ENCODE measurements at regions not wholly inside any gene's neighbourhood (a gene's known extent, or its start where the extent isn't known, plus 50 kb on each side); places are given as distances from the start of the nearest gene placed in this dataset.
"Not testable (repeated sequence)": the region's sequence is repeated elsewhere in the genome, so short reads cannot be mapped to it uniquely, and the experiment has no call there.

DNA sequence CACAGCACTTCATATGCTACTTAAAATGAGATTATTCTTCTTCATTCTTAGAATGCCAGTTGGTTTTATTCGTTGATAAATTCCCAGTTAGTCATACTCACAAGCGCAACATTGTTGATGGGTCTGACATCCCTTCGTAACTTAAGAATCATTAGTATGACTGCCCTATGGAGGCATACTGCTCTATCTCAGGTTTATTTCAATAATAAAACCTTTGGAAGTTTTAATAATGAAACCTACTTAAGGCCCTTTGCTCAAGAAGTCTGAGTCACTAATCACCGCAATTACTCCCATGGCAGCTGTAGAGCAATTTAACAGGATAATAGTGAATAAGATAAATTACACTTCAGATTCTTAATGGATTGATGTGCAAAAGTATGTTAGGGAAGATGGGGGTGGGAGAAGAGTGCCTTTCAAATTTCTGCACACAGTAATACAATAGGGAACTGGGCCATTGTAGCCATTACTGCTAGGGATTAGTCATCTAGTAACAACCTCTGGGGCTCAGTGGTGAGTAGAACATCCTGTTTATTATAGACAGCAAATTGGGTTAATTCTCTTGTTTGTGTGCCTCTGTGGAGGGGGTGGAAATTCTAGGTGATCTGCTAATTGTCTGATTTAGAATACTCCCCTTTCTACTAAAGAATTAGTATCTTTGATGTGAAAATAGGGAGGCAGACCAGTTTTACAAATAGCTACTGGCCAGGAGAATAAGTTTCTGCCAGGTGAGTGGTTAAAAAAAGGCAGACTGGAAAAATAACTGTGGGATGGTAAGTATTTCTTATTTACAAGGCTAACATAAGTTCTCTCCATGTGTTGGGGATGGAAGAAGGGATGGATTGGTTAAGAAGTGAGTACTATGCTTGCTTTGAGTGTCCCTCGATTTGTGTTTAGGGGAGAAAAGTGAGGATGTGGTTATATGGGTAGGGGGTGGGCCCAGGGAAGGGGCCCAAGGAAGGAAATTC lies 74.5 kb upstream of the VKORC1L1 start:
- DNase-seq (ENCODE audit: low read depth, low spot score) = peak; percentile 78

DNA sequence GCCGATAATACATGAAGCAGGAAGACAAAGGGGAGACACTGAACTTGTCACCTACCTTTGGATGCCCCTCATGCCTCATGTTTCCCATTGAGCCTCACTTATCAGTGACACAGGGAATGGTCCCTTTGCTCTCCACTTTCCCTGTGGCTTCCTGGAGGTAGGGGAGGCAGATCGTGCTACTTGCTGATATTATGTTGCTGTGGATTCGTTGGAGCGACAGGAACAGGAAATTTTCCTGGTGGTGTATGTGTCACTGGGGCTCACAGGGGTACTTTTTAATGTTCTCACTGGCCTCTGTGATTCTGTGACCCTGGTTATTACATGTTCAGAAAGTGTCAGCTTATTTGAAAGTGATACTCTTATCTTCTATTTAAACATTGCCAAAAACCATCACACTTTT lies 72.7 kb upstream of the VKORC1L1 start:
- DNase-seq (ENCODE audit: low read depth, low spot score) = not testable (repeated sequence)

- no peak for DNase-seq (ENCODE audit: low read depth, low spot score)
These were observed 72.0 kb upstream of the VKORC1L1 start for GRCh38 chr7:65800890-65801341.

DNA sequence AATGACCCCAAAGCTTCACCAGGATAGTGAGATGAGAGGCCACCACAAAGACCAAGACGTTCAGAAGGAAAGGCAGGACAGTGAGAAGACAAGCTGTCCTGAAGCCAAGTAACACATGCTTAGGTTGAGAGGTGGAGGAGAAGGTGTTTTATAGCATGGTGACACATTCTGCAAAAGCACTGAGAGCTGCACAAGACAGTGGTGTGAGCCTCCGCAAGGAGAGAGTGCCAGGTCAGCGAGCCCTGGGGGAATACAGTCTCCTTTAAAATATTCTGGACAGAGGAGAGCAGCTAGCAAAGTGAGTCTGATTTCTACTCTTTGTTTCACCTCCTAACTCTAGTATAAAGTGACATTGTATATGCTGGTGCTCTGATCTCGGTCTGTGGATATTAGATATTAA lies 68.0 kb upstream of the VKORC1L1 start:
- no peak for DNase-seq (ENCODE audit: low read depth, low spot score)

DNA sequence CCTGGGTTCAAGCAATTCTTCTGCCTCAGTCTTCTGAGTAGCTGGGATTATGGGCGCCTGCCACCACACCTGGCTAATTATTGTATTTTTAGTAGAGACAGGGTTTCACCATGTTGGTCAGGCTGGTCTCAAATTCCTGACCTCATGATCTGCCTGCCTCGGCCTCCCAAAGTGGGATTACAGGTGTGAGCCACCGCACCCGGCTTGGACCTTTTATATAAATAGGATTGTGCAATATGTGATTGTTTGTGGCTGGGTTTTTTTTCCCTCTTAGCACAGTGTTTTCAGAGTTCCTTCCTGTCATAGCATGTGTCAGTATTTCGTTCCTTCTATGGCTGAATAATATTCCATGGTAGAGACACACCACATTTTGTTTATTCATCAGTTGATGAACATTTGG lies 65.8 kb upstream of the VKORC1L1 start:
- not testable (repeated sequence) for DNase-seq (ENCODE audit: low read depth, low spot score)

GRCh38 chr7:65809259-65809981 lies 63.5 kb upstream of the VKORC1L1 start:
- no peak for DNase-seq (ENCODE audit: low read depth, low spot score)

DNA sequence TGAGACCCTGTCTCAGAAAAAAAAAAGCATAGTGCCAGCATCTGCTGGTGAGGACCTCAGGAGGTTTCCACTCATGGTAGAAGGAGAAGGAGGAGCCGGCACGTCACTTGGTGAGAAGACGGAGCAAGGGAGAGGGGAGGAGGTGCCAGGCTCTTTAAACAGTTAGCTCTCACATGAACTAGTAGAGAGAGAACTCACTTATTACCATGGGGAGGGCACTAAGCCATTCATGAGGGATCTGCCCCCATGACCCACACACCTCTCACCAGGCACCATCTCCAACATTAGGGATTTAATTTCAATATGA lies 62.9 kb upstream of the VKORC1L1 start:
- DNase-seq (ENCODE audit: low read depth, low spot score) = no peak

- peak; percentile 45 for DNase-seq (ENCODE audit: low read depth, low spot score)
These were observed 60.6 kb upstream of the VKORC1L1 start for GRCh38 chr7:65812281-65812680.

DNA sequence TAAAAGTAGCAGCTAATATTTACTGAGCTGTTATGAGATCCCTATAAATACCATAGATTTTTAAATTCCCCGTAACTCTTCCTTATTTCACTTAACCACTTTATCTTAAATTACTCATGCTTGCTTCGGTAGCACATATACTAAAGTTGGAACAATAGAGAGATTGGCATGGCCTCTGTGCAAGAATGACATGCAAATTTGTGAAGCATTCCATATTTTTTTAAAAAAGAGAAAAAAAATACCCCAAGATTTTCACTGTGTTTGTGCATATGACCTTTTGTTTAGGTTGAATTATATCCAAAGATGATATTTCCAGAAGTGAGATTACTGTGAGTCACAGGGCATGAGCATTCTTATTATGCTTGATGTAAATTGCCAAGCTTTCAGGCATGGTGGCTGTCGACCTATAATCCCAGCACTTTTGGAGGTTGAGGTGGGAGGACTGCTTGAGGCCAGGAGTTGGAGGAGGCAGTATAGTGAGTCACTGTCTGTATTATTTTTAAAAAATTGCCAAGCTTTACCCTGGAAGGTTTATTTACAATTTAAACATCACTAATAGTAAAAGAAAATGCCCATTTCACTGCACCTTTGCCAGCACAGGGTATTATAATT lies 58.2 kb upstream of the VKORC1L1 start:
- DNase-seq (ENCODE audit: low read depth, low spot score) = not testable (repeated sequence)

- DNase-seq (ENCODE audit: low read depth, low spot score) = no peak
These were observed 52.5 kb upstream of the VKORC1L1 start for GRCh38 chr7:65820287-65820950.
